ENCODE measurements at regions not wholly inside any gene's neighbourhood (a gene's known extent, or its start where the extent isn't known, plus 50 kb on each side); places are given as distances from the start of the nearest gene placed in this dataset.

DNA sequence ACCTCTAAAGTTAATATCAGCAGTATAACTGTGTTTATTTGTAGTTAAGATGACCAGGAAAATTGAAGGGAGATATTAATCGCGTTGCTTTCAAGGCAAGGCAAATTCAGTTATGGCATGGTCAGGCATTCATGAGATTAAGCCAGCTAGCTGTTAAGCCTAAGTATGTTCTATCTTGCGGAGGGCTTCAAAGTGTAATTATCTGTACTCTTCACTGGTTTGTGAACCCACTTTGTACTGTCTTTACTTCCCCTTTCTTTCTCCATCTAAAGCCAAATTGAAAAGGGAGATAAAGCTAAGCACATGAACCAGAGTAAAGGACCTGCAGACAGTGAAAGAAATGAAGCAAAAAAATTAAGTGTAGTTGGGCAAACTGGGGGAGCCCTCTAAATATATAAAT lies 483.1 kb upstream of the NRP1 start:
- H3K4me1 Mint-ChIP-seq (ENCODE audit: unreplicated experiment): no peaks in the 10 kb centered on the region
- TF ChIP-seq, protein P1, sequence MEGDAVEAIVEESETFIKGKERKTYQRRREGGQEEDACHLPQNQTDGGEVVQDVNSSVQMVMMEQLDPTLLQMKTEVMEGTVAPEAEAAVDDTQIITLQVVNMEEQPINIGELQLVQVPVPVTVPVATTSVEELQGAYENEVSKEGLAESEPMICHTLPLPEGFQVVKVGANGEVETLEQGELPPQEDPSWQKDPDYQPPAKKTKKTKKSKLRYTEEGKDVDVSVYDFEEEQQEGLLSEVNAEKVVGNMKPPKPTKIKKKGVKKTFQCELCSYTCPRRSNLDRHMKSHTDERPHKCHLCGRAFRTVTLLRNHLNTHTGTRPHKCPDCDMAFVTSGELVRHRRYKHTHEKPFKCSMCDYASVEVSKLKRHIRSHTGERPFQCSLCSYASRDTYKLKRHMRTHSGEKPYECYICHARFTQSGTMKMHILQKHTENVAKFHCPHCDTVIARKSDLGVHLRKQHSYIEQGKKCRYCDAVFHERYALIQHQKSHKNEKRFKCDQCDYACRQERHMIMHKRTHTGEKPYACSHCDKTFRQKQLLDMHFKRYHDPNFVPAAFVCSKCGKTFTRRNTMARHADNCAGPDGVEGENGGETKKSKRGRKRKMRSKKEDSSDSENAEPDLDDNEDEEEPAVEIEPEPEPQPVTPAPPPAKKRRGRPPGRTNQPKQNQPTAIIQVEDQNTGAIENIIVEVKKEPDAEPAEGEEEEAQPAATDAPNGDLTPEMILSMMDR (IDR thresholded peaks at IDR 0.05): no peak
- H3K9me3 Mint-ChIP-seq (ENCODE audit: unreplicated experiment): no peaks in the 10 kb centered on the region
- H3K36me3 Mint-ChIP-seq (ENCODE audit: unreplicated experiment): no peaks in the 10 kb centered on the region
- H3K4me3 Mint-ChIP-seq (ENCODE audit: unreplicated experiment): no peak overlapping the region
- DNase-seq (ENCODE audit: extremely low spot score, unreplicated experiment): no peak
- no peak overlapping the region for H3K27ac Mint-ChIP-seq (ENCODE audit: unreplicated experiment)
- H3K27me3 Mint-ChIP-seq (ENCODE audit: unreplicated experiment): no peaks in the 10 kb centered on the region

DNA sequence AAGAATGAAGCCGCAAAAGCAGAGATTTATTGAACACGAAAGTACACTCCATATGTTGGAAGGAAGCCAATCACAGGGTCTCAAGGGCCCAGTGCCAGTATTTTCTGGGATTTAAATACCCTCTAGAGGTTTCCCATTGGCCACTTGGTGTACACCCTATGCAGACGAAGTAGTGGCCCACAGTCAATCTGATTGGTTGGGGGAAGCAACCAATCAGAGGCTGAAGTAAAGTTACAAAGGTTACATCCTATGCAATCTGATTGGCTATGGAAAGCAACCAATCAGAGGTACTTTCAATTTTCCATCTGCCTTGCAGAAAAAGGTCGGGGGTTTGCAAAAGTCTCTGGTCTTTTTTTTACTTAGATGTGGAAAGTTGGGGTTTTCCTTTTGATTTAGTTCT lies 481.3 kb upstream of the NRP1 start:
- Mint-ChIP-seq H3K27ac (ENCODE audit: unreplicated experiment) (no peak overlapping the region), H3K9me3 (ENCODE audit: unreplicated experiment) (no peaks in the 10 kb centered on the region), H3K4me1 (ENCODE audit: unreplicated experiment) (no peaks in the 10 kb centered on the region), H3K36me3 (ENCODE audit: unreplicated experiment) (no peaks in the 10 kb centered on the region), H3K27me3 (ENCODE audit: unreplicated experiment) (no peaks in the 10 kb centered on the region), H3K4me3 (ENCODE audit: unreplicated experiment) (no peak overlapping the region)
- peak; percentile 11 for DNase-seq (ENCODE audit: extremely low spot score, unreplicated experiment)
- TF ChIP-seq, protein P1 (IDR thresholded peaks at IDR 0.05): no peak

DNA sequence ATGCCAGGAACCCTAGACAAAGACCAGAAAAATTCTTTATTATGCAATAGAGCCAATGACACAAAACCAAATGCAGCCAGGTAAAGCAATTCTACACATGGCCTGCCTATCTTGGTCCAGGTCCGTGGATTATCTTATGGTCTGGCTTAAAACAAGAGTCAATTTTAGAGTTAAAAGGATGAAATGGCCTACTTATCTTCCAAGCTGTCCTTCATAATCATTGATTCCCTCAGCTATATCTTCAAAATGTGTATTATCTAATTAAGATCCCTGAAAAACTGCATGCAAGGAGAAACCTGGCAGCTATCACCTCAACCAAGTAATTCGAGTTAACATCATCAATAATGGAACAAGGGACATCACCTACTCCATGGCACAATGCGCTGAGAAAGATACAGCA lies 479.4 kb upstream of the NRP1 start:
- no peak overlapping the region for H3K4me3 Mint-ChIP-seq (ENCODE audit: unreplicated experiment)
- DNase-seq (ENCODE audit: extremely low spot score, unreplicated experiment): no peak
- H3K27me3 Mint-ChIP-seq (ENCODE audit: unreplicated experiment): no peaks in the 10 kb centered on the region
- no peaks in the 10 kb centered on the region for H3K9me3 Mint-ChIP-seq (ENCODE audit: unreplicated experiment)
- TF ChIP-seq, protein P1 (IDR thresholded peaks at IDR 0.05): no peak
- H3K27ac Mint-ChIP-seq (ENCODE audit: unreplicated experiment): no peak overlapping the region
- H3K36me3 Mint-ChIP-seq (ENCODE audit: unreplicated experiment): no peaks in the 10 kb centered on the region
- no peaks in the 10 kb centered on the region for H3K4me1 Mint-ChIP-seq (ENCODE audit: unreplicated experiment)

DNA sequence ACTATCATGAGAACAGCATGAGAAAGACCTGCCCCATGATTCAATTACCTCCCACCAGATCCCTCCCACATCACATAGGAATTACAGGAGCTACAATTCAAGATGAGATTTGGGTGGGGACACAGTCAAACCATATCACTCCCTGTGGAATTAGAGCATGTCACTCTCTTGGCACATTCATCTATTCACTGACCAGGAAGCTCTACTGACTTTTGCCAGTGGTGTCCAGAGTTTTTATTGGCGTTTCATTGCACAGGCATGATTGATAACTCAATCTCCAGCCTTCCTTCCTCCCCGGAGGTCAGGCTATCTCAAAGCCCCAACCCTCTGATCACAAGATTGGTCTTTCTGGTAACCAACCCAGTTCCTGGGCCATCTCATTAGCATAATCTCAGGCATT lies 478.9 kb upstream of the NRP1 start:
- TF ChIP-seq, protein P1 (IDR thresholded peaks at IDR 0.05): no peak
- no peak for DNase-seq (ENCODE audit: extremely low spot score, unreplicated experiment)
- Mint-ChIP-seq H3K36me3 (ENCODE audit: unreplicated experiment) (no peaks in the 10 kb centered on the region), H3K27me3 (ENCODE audit: unreplicated experiment) (no peaks in the 10 kb centered on the region), H3K4me1 (ENCODE audit: unreplicated experiment) (no peaks in the 10 kb centered on the region), H3K9me3 (ENCODE audit: unreplicated experiment) (no peaks in the 10 kb centered on the region), H3K27ac (ENCODE audit: unreplicated experiment) (no peak overlapping the region), H3K4me3 (ENCODE audit: unreplicated experiment) (no peak overlapping the region)

DNA sequence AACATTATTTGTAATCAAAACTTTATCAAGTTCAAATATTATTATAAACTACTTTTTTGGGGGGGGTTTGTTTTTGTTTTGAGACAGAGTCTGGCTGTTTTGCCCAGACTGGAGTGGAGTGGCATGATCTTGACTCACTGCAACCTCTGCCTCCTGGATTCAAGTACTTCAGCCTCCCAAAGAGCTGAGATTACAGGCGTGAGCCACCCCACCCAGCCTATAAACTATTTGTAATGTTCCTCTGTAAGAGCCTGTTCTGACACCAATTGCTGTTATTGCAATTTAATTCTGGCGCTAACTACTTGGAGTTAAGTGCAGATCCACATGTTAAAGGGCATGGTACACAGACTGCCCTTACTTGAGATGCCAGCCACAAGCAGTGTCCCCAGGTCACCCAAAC lies 478.1 kb upstream of the NRP1 start:
- Mint-ChIP-seq H3K4me1 (ENCODE audit: unreplicated experiment) (no peaks in the 10 kb centered on the region), H3K27me3 (ENCODE audit: unreplicated experiment) (no peaks in the 10 kb centered on the region), H3K4me3 (ENCODE audit: unreplicated experiment) (no peak overlapping the region), H3K27ac (ENCODE audit: unreplicated experiment) (no peak overlapping the region), H3K9me3 (ENCODE audit: unreplicated experiment) (no peaks in the 10 kb centered on the region), H3K36me3 (ENCODE audit: unreplicated experiment) (no peaks in the 10 kb centered on the region)
- peak; percentile 13 for DNase-seq (ENCODE audit: extremely low spot score, unreplicated experiment)
- TF ChIP-seq, protein P1 (IDR thresholded peaks at IDR 0.05): no peak

Measured in osteocyte (in vitro differentiated cells).